ENCODE measurements at regions not wholly inside any gene's neighbourhood (a gene's known extent, or its start where the extent isn't known, plus 50 kb on each side); places are given as distances from the start of the nearest gene placed in this dataset.

DNA sequence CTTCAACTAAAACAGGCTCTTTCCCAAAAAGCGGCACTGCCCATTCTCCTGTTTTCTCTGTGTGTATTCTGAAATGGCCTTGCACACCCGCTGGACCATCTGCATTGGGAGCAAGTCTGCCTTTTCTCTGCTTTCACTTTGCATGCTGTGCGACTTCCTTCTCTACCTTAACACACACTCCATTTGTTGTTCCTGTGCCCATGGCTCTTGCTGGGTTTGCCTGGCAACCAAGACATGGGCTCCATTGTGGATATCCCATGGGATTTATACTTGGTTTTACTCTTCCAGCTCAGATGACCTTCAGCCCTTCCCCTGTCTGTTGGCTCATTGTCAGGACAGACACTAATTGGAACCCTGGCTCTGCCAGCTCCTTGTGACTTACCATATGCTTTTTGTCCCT lies 465.3 kb downstream of the REEP3 start:
- TF ChIP-seq, protein P1, sequence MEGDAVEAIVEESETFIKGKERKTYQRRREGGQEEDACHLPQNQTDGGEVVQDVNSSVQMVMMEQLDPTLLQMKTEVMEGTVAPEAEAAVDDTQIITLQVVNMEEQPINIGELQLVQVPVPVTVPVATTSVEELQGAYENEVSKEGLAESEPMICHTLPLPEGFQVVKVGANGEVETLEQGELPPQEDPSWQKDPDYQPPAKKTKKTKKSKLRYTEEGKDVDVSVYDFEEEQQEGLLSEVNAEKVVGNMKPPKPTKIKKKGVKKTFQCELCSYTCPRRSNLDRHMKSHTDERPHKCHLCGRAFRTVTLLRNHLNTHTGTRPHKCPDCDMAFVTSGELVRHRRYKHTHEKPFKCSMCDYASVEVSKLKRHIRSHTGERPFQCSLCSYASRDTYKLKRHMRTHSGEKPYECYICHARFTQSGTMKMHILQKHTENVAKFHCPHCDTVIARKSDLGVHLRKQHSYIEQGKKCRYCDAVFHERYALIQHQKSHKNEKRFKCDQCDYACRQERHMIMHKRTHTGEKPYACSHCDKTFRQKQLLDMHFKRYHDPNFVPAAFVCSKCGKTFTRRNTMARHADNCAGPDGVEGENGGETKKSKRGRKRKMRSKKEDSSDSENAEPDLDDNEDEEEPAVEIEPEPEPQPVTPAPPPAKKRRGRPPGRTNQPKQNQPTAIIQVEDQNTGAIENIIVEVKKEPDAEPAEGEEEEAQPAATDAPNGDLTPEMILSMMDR (IDR thresholded peaks at IDR 0.05; ENCODE audit: poor library complexity): no peak
- no peak for TF ChIP-seq EZH2 (IDR thresholded peaks at IDR 0.05; ENCODE audit: borderline replicate concordance)

Data from hepatocyte (in vitro differentiated cells).